Activated naive CD8-positive, alpha-beta T cell treated with anti-CD3 and anti-CD28 coated beads, Interleukin-2, amount 50 U/mL, for 24 hours (primary cell): ENCODE measurements at regions not wholly inside any gene's neighbourhood (a gene's known extent, or its start where the extent isn't known, plus 50 kb on each side); places are given as distances from the start of the nearest gene placed in this dataset.

Experiments
- ATAC-seq: fragments of 150-1000 bp; cut with Tn5 transposase; one replicate; pipeline ENCODE4 v1.10.0; 2021
- DNase-seq: peaks from one replicate; pipeline ENCODE4 v3.0.0; 2021
- H3K27ac Mint-ChIP-seq: one replicate; pipeline ENCODE4 v1.8.0; 2021; ENCODE audit warnings: mild to moderate bottlenecking, mixed read lengths
- H3K27me3 Mint-ChIP-seq: one replicate; pipeline ENCODE4 v1.8.0; 2021; ENCODE audit warnings: mixed read lengths
- H3K36me3 Mint-ChIP-seq: one replicate; pipeline ENCODE4 v1.8.0; 2021; ENCODE audit warnings: low read depth, mixed read lengths
- H3K4me1 Mint-ChIP-seq: one replicate; pipeline ENCODE4 v1.8.0; 2021; ENCODE audit warnings: mixed read lengths
- H3K4me3 Mint-ChIP-seq: one replicate; pipeline ENCODE4 v1.8.0; 2021; ENCODE audit warnings: mild to moderate bottlenecking, moderate library complexity, mixed read lengths
- H3K9me3 Mint-ChIP-seq: one replicate; pipeline ENCODE4 v1.8.0; 2021; ENCODE audit warnings: mixed read lengths

DNA sequence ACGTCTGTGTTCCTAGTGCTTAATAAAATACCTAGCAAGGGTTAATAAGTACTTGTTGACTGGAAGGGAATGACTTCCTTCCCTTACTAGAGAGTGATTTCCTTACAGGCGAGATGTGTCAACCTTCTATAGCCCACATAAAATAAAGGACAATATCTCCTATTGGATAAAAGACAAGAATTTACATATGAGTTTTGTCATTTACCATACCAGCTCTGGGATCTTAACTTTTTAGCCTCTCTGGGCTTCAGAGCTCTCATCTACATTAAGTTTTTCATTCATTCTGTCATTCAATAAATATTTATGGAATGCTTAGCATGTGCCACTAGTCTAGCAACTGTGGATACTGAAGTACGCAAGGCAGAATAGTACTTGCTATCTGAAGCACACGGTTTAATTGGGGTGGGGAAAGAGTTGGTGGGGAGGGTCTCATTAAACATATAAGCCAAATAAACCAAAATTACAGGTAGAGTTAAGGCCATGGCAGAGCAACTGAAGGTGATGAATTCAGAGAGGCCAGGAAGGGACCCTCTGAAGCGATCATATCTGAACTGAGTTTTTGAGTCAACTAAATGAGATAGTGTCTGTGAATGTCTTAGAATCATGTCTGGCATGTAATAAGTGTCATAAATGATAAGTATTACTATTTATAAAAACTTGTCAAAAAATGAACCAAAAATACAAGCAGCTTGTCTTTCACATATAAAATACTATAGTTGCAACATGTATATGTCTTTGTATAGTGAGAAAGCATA lies 91.6 kb upstream of the BMP2K start:
- Mint-ChIP-seq H3K9me3 (no peaks in the 10 kb centered on the region), H3K27me3 (no peaks in the 10 kb centered on the region), H3K4me1 (no peaks in the 10 kb centered on the region), H3K36me3 (no peaks in the 10 kb centered on the region), H3K4me3 (no peak overlapping the region), H3K27ac (no peak overlapping the region)
- DNase-seq (no peak), ATAC-seq (no peak)

DNA sequence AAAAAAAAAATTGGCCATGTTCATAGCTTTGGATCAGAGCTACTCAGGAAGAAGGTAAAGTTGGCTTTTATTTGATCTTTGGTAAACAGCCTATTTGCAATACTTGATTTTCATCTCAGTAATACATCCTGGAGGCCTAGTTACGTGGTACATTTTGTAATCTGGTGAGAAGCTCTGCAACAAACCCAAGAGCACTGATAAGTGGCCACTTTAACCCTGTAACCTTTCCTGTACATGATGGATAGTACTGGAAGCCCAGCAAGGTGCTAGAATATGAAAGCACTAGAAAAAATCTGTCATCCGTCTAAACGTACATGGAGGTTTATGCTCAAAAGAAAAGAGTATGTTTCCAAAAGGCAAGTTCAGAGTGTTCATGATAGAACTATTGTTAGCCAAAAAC lies 88.3 kb upstream of the BMP2K start:
- Mint-ChIP-seq H3K27ac (no peak overlapping the region), H3K36me3 (no peaks in the 10 kb centered on the region), H3K9me3 (no peaks in the 10 kb centered on the region), H3K4me3 (no peak overlapping the region), H3K4me1 (peaks cover 10% of the 10 kb centered on the region), H3K27me3 (peaks cover 2% of the 10 kb centered on the region)
- DNase-seq (no peak), ATAC-seq (no peak)

DNA sequence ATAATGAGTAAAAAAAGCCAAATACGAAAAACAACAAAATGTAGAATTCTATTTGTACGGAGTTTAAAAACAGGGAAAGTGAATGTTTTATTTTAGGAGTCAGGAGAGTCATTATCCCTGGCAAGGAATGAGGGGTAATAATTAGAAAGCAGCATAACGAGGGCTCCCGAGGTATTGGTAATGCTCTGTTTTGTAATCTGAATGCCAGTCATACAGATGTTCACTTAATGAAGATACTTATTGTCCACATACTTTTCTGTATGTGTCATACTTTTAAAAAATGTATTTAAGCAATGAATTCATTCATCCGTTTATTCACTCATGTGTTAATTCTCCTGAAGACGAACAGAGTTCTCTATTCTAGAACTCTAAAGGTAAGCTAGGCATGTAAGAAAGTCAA lies 87.8 kb upstream of the BMP2K start:
- Mint-ChIP-seq H3K4me1 (peaks cover 10% of the 10 kb centered on the region), H3K4me3 (no peak overlapping the region), H3K27ac (no peak overlapping the region), H3K9me3 (no peaks in the 10 kb centered on the region), H3K27me3 (peaks cover 2% of the 10 kb centered on the region), H3K36me3 (no peaks in the 10 kb centered on the region)
- ATAC-seq (no peak), DNase-seq (no peak)

DNA sequence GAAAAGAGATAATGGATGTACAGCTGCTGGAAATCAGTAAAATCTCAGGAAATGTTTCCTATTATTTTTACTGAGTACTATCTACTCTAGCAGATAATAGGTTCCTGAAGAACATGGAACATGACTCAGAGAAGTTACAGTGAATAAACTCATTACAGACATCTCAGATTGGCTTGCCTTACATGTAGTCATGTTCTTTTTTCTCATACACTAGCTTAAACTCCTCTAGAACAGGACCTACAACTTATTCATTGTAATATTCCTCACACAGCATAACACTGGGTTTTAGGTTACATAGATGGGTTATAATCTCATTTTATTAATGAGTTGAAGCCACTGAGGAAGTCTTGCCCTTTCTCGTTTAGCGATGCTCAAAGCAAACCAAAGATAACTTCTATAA lies 86.9 kb upstream of the BMP2K start:
- no peaks in the 10 kb centered on the region for H3K36me3 Mint-ChIP-seq
- no peak for ATAC-seq
- peaks cover 10% of the 10 kb centered on the region for H3K4me1 Mint-ChIP-seq
- H3K4me3 Mint-ChIP-seq, result no peak overlapping the region
- no peak overlapping the region for H3K27ac Mint-ChIP-seq
- no peaks in the 10 kb centered on the region for H3K9me3 Mint-ChIP-seq
- no peak for DNase-seq
- peaks cover 2% of the 10 kb centered on the region for H3K27me3 Mint-ChIP-seq

DNA sequence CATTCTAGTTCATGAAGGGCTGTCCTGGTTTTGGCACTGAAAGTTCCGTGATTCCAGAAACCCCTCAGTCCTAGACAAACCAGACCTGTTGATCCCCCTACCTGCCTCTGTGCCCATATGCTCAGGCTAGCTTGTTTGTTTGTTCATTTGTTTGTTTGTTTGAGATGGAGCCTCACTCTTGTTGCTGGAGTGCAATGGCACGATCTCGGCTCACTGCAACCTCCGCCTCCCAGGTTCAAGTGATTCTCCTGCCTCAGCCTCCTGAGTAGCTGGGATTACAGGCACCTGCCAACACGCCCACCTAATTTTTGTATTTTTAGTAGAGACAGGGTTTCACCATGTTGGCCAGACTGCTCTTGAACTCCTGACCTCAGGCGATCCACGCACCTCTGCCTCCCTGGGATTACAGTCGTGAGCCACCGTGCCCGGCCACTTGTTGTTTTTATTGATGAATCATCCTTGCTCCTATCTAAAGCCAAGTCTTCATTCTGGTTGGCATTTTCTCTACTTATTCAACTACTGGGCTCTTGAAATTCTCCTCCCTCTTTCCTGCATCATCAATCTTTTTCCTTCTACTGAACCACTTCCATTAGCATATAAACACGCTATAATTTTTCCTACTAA lies 86.3 kb upstream of the BMP2K start:
- H3K27ac Mint-ChIP-seq, result no peak overlapping the region
- H3K9me3 Mint-ChIP-seq, result no peaks in the 10 kb centered on the region
- DNase-seq, result no peak
- no peaks in the 10 kb centered on the region for H3K36me3 Mint-ChIP-seq
- H3K4me1 Mint-ChIP-seq, result peaks cover 10% of the 10 kb centered on the region
- peaks cover 2% of the 10 kb centered on the region for H3K27me3 Mint-ChIP-seq
- no peak for ATAC-seq
- no peak overlapping the region for H3K4me3 Mint-ChIP-seq

DNA sequence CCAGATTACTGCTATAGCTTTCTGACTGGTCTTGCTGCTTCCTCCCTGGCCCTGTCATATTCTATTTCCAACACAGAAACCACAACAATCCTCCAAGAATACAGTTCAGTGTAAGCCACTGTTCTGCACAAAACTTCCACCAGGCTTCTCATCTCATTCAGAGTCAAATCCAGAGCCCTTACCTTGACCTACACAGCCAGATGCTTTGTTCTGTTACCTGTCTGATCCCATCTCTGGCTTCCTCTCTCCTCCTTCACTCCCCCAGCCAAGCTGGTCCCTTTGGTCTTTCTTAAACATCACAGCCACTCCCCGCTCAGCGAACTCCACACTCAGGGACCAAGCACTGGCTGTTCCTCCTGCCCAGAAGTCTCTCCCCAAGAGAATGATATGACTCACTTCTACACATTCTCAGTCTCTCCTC lies 84.8 kb upstream of the BMP2K start:
- no peak for DNase-seq
- Mint-ChIP-seq H3K9me3 (no peaks in the 10 kb centered on the region), H3K27ac (no peak overlapping the region), H3K27me3 (peaks cover 2% of the 10 kb centered on the region), H3K4me1 (peaks cover 10% of the 10 kb centered on the region), H3K4me3 (no peak overlapping the region), H3K36me3 (no peaks in the 10 kb centered on the region)
- no peak for ATAC-seq

DNA sequence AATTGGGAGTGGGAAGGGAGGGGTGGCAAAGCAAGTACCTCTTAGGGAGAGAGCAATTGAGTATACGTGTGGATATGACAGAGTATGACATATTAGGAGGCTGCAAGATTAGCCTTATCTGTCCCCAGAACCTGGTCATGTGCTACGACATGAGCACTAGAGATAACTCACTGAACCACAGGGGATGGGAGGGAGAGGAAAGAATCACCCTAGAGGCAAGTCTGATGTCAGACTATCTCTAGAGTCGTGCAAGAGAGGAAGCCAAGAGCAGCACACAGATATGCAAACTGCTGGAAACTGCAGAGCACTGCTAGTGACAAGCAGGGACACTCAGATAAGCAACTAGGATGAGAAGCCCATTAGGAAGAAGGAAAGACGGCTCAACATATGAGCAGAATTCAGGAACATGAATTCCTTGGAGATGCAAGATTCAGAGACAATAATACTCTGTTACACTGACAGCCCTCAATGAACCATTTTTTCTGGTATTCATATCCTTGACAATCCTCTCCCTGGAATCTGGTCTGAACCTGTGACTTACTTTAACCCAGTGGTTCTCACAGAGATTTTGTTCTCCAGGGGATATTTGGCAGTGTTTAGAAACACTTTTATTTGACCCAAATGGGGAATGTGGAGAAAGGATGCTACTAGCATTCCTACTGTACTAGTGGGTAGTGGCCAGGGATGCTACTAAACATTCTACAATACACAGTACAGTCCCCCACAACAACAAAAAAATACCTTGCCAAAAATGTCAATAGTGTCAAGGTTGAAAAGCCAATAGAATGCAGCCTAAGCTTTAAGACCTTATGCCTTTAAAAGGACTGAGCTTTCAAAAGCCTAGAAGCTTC lies 84.0 kb upstream of the BMP2K start:
- ATAC-seq (peak; percentile 81), DNase-seq (no peak)
- Mint-ChIP-seq H3K4me1 (peaks cover 10% of the 10 kb centered on the region), H3K4me3 (no peak overlapping the region), H3K9me3 (no peaks in the 10 kb centered on the region), H3K36me3 (no peaks in the 10 kb centered on the region), H3K27ac (no peak overlapping the region), H3K27me3 (peaks cover 2% of the 10 kb centered on the region)

DNA sequence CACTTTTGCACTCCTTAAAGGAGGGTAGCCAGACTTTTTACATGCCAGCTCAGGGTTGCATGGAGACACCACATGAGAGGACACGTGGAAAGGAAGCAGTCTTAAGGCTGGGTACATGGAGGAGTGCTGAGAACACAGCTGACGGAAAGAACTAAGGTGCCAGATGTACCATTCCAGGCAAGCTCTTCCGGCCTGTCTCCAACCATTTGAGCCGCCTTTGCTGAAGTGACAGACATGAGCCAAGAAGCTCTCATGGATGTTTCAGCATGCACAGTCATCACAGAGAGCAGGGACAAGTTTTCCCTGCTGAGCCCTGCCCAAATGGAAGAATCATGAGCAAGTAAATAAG lies 83.4 kb upstream of the BMP2K start:
- Mint-ChIP-seq H3K36me3 (no peaks in the 10 kb centered on the region), H3K4me3 (no peak overlapping the region), H3K27ac (no peak overlapping the region), H3K9me3 (no peaks in the 10 kb centered on the region), H3K4me1 (peaks cover 10% of the 10 kb centered on the region), H3K27me3 (peaks cover 2% of the 10 kb centered on the region)
- DNase-seq (no peak), ATAC-seq (no peak)

DNA sequence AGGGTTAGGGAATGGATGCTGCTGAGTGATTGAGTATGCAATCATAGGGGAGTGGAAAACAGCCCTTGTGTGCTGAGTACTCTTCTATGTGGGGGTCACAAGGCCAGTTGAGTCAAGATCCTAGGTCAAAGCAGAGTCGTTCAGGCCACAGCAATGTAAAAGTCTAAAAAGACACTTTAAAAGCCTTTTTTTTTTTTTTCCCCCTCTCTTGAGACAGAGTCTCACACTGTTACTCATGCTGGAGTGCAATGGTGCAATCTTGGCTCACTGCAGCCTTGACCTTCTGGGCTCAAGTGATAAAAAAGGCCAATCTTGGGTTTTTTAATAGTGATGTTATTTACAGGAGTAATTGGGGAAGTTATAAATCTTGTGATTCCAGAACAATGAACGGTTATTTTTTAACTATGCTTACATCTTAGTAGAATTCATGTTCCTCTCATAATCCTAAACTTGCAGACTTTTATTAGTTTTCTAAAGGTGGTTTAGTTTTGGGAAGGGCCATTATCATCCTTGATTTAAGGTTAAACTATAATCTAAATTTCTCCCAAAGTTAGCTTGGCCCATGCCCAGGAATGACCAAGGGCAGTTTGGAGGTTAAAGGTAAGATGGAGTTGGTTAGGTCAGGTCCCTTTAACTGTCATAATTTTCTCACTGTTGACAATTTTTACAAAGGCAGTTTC lies 82.2 kb upstream of the BMP2K start:
- DNase-seq (no peak), ATAC-seq (no peak)
- no peak overlapping the region for H3K4me3 Mint-ChIP-seq
- no peak overlapping the region for H3K27ac Mint-ChIP-seq
- H3K4me1 Mint-ChIP-seq, result peaks cover 10% of the 10 kb centered on the region
- no peaks in the 10 kb centered on the region for H3K9me3 Mint-ChIP-seq
- peaks cover 2% of the 10 kb centered on the region for H3K27me3 Mint-ChIP-seq
- H3K36me3 Mint-ChIP-seq, result no peaks in the 10 kb centered on the region

DNA sequence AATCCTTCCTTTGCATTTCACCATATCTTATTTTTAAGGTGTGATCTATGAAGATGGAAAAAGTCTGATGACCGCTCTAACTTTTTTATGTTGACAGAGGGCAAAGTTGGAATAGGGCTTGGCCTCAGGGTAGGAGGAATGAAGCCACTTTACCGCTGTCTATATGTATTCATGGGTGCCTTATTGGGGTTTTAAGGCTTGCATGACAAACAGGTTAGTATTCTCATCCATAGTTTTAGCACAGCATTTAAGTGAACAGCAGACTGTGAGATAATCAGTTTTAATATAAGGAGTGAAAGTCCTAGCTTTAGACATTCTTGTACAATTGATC lies 81.7 kb upstream of the BMP2K start:
- ATAC-seq (no peak), DNase-seq (no peak)
- Mint-ChIP-seq H3K4me1 (peaks cover 10% of the 10 kb centered on the region), H3K4me3 (no peak overlapping the region), H3K9me3 (no peaks in the 10 kb centered on the region), H3K27me3 (peaks cover 2% of the 10 kb centered on the region), H3K36me3 (no peaks in the 10 kb centered on the region), H3K27ac (no peak overlapping the region)

DNA sequence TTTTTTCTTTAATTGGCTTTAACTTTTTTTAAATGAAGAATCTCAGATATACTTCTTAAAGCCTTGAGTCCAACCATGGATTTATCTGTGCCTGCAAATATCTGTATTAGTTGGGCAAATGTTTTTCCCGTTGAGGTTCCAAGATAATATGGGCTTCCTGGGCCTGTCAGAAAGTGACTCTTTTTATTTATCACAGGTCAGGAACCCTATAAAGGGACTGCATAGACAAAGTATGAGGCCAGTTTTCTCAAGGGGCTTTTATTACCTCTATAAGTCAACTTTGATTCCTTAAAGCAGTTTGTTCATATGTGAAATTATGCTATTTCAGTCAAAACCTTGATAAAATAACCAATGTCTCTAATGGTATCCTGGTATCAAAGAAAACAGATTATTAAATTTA lies 80.2 kb upstream of the BMP2K start:
- Mint-ChIP-seq H3K36me3 (no peaks in the 10 kb centered on the region), H3K4me1 (peaks cover 10% of the 10 kb centered on the region), H3K27ac (no peak overlapping the region), H3K9me3 (no peaks in the 10 kb centered on the region), H3K27me3 (peaks cover 2% of the 10 kb centered on the region), H3K4me3 (no peak overlapping the region)
- ATAC-seq (no peak), DNase-seq (no peak)

DNA sequence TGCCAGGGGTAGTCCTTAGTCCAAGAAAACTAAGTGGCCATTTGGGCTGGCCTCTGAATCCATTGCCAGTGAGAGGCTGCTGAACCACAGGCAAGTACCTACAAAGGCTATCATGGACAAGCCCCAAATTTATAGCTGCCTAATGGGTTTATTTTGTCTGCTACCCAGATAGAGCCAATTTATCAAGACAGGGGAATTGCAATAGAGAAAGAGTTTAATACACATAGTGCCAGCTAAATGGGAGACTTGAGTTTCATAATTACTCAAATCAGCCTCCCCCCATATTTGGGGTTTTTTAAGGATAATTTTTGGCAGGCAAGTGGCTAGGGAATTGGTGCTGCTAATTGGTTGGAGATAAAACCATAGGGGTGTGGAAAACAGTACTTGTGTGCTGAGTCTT lies 73.1 kb upstream of the BMP2K start:
- no peak overlapping the region for H3K27ac Mint-ChIP-seq

DNA sequence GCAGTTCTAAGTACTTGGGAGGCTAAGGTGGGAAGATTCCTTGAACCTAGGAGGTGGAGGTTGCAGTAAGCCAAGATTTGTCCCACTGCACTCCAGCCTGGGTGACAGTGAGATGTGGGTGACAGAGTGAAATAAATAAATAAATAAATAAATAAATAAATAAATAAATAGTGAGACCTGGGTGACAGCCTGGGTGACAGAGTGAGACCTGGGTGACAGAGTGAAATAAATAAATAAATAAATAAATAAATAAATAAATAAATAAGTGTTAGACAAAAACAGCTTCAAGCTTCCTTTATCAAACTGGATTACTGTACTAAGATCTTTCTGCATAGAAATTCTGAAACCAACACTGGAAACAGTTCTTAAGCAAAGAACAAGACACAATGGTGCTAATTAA lies 71.8 kb upstream of the BMP2K start:
- no peaks in the 10 kb centered on the region for H3K27me3 Mint-ChIP-seq
- ATAC-seq (no peak), DNase-seq (no peak)
- H3K27ac Mint-ChIP-seq, result no peak overlapping the region
- H3K4me1 Mint-ChIP-seq, result peaks cover 6% of the 10 kb centered on the region
- no peak overlapping the region for H3K4me3 Mint-ChIP-seq
- H3K36me3 Mint-ChIP-seq, result peaks cover 3% of the 10 kb centered on the region
- peaks cover 15% of the 10 kb centered on the region for H3K9me3 Mint-ChIP-seq

More for the DNA sequence above, 73.1 kb upstream of the BMP2K start:
- H3K9me3 Mint-ChIP-seq, result peaks cover 15% of the 10 kb centered on the region
- no peak for ATAC-seq
- H3K36me3 Mint-ChIP-seq, result peaks cover 3% of the 10 kb centered on the region
- no peak overlapping the region for H3K4me3 Mint-ChIP-seq
- H3K27me3 Mint-ChIP-seq, result no peaks in the 10 kb centered on the region
- H3K4me1 Mint-ChIP-seq, result peaks cover 6% of the 10 kb centered on the region
- no peak for DNase-seq

DNA sequence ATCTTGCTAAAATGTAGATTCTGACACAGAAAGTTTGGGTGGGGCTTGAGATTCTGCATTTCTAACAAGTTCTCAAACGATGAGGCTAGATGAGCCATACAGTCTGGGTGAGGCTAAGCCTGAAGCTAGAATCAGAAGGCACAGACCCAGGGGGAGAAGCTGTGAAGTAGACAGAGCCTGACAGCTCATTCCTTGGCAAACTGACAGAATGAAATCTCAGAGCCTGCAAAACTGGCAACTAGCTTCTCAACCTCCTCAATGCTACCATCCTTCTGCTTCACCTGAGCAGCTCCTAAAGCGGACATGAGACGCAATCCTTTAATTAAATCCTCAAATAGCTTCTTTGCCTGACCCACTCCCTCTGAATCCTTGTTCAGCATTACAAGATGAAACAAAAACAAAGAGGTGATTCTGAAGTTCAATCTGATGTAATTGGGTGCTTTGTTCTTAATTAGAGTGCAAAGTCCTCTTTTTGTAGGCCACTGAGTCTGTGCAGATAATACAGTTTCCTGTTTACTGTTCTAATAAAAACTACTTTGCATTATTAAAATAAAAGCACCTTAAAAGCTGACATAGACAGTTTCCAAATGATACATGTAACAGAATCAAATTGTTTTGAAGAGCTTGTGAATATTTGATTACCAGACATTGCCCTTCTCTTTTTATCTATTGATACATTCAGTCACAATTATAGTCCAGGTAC lies 71.0 kb upstream of the BMP2K start:
- ATAC-seq (no peak), DNase-seq (no peak)
- H3K27ac Mint-ChIP-seq, result no peak overlapping the region

More for the DNA sequence above, 71.0 kb upstream of the BMP2K start:
- peaks cover 3% of the 10 kb centered on the region for H3K36me3 Mint-ChIP-seq
- peaks cover 6% of the 10 kb centered on the region for H3K4me1 Mint-ChIP-seq
- H3K9me3 Mint-ChIP-seq, result peaks cover 15% of the 10 kb centered on the region
- no peaks in the 10 kb centered on the region for H3K27me3 Mint-ChIP-seq
- H3K4me3 Mint-ChIP-seq, result no peak overlapping the region
